Common myeloid progenitor, CD34-positive (primary cell): ENCODE measurements at regions not wholly inside any gene's neighbourhood (a gene's known extent, or its start where the extent isn't known, plus 50 kb on each side); places are given as distances from the start of the nearest gene placed in this dataset.

Experiments used
- CTCF ChIA-PET: fragments of 350-600 bp; sonication (Branson Sonifier 250); formaldehyde crosslinking; loops from one replicate; lab custom pipeline; 2021; ENCODE audit warnings: antibody characterized with exemption; lab: Charles Lee
- POLR2A ChIA-PET: fragments of 350-600 bp; sonication (Branson Sonifier 250); formaldehyde crosslinking; loops from one replicate; lab custom pipeline; 2021; ENCODE audit warnings: antibody characterized with exemption; lab: Charles Lee
- DNase-seq, 3 donors: peaks; one replicate each; pipeline versions ENCODE4 v3.0.0 to v3.0.0-alpha.2; 2013
- H3K27ac ChIP-seq, 2 experiments: 1 replicate in 1 of 2; 2 replicates in 1 of 2; pipeline ENCODE4 v1.7.0; 2013; ENCODE audit warnings: inconsistent platforms in 2 of 2, low read length in 2 of 2, mild to moderate bottlenecking in 2 of 2, low read depth in 1 of 2, moderate library complexity in 1 of 2; ENCODE audit not compliant: severe bottlenecking in 2 of 2, insufficient read depth in 1 of 2, poor library complexity in 1 of 2
- H3K27me3 ChIP-seq, 5 experiments: replicated peaks in 2 of 5; 1 replicate in 3 of 5; 2 replicates in 2 of 5; pipeline versions ENCODE4 v1.6.1 to v1.7.0; 2013; ENCODE audit warnings: low read length in 4 of 5, mild to moderate bottlenecking in 2 of 5, moderate library complexity in 2 of 5, inconsistent platforms in 1 of 5; ENCODE audit not compliant: insufficient read depth in 5 of 5, control insufficient read depth in 4 of 5
- H3K36me3 ChIP-seq, 4 experiments: 1 replicate in 2 of 4; 2 replicates in 2 of 4; pipeline versions ENCODE4 v1.6.1 to v1.7.0; 2013; ENCODE audit warnings: low read length in 3 of 4, control low read depth in 1 of 4, mild to moderate bottlenecking in 1 of 4; ENCODE audit not compliant: control insufficient read depth in 4 of 4, insufficient read depth in 4 of 4
- H3K4me1 ChIP-seq, 4 experiments: 1 replicate in 3 of 4; 2 replicates in 1 of 4; pipeline versions ENCODE4 v1.6.1 to v1.7.1; 2013; ENCODE audit warnings: low read length in 3 of 4, mild to moderate bottlenecking in 3 of 4, control low read depth in 1 of 4, inconsistent platforms in 1 of 4, moderate library complexity in 1 of 4; ENCODE audit not compliant: control insufficient read depth in 4 of 4, insufficient read depth in 4 of 4; ENCODE audit errors: control extremely low read depth in 1 of 4
- H3K4me3 ChIP-seq, 7 experiments: 1 replicate in 4 of 7; 2 replicates in 3 of 7; pipeline versions ENCODE4 v1.5.1 to v1.7.0; 2013; ENCODE audit warnings: mild to moderate bottlenecking in 7 of 7, low read length in 6 of 7, moderate library complexity in 6 of 7, inconsistent platforms in 2 of 7, low read depth in 2 of 7, control low read depth in 1 of 7; ENCODE audit not compliant: insufficient read depth in 4 of 7, control insufficient read depth in 1 of 7; ENCODE audit errors: extremely low read depth in 1 of 7
- H3K9me3 ChIP-seq, 5 experiments: 1 replicate in 4 of 5; 2 replicates in 1 of 5; pipeline versions ENCODE4 v1.6.1 to v1.7.1; 2013; ENCODE audit warnings: low read length in 4 of 5, mild to moderate bottlenecking in 2 of 5, inconsistent platforms in 1 of 5, low read depth in 1 of 5, moderate library complexity in 1 of 5; ENCODE audit not compliant: control insufficient read depth in 4 of 5, insufficient read depth in 2 of 5; ENCODE audit errors: control extremely low read depth in 1 of 5
- WGBS: methylation state at CpG from one replicate; pipeline ENCODE4 v1.1.5; 2013; ENCODE audit not compliant: insufficient coverage; 5-methylcytosine and 5-hydroxymethylcytosine counted together

DNA sequence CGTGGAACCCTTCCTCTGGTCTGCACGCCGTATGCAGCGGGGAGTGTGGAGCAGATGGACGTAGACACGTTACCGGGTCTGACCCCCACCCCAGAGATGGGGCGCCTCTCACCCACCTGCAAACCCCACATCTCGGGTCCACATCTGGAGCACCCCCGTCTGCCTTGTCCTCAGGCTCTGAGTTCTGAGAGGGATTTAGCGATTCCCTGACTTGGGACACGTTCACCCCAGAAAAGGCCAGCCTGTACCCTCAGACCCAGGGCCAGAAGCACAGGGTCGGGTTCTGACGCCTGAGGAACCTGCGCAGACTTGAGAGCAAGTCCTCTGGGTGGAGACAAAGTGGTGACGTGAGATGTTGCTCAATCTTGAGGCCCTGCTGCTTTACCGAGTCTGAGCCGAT is 1138.5 kb downstream of the BRD1 start:
- H3K27ac ChIP-seq: no peak overlapping the region
- peaks cover 0 to 2% (median 0%) of the 10 kb centered on the region in 5 experiments for H3K9me3 ChIP-seq
- no peaks in the 10 kb centered on the region for H3K4me1 ChIP-seq
- WGBS: 92% methylated on average over 13 of the region's 18 CpGs
- DNase-seq: no peak
- ChIA-PET POLR2A (no interaction called here), CTCF (interaction anchor here (1.1 kb wide), 1 partner anchor 22 kb away, joined by 3 read pairs; no protein-coding TSS in a partner anchor)
- H3K27me3 ChIP-seq: no peaks in the 10 kb centered on the region
- H3K4me3 ChIP-seq: no peak overlapping the region
- H3K36me3 ChIP-seq: no peaks in the 10 kb centered on the region

DNA sequence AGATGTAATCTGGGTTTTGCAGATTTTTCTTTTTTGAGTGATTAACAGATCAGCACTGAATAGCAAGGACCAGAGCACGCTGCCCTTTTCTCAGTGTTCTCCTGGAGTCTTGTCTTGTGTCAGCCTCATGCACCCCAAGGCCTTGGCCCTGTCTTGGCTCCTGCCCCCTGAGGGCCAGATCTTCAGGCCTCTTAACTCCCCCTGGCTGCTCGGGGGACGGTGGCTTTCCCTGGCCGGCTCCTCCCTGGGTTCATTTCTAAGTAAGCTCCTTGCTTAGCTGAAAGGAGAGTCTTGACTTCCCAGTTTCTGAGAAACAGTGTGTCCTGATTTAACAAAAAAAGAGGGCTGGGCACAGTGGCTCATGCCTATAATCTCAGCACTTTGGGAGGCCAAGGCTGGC is 1139.3 kb downstream of the BRD1 start:
- H3K4me3 ChIP-seq: no peak overlapping the region
- H3K4me1 ChIP-seq: no peaks in the 10 kb centered on the region
- peaks cover 0 to 5% (median 0%) of the 10 kb centered on the region in 5 experiments for H3K9me3 ChIP-seq
- no peak for DNase-seq
- WGBS: 90% methylated on average over 2 of the region's 4 CpGs
- POLR2A ChIA-PET: no interaction called here
- no peaks in the 10 kb centered on the region for H3K27me3 ChIP-seq
- H3K27ac ChIP-seq: no peak overlapping the region
- CTCF ChIA-PET: no interaction called here
- H3K36me3 ChIP-seq: no peaks in the 10 kb centered on the region

DNA sequence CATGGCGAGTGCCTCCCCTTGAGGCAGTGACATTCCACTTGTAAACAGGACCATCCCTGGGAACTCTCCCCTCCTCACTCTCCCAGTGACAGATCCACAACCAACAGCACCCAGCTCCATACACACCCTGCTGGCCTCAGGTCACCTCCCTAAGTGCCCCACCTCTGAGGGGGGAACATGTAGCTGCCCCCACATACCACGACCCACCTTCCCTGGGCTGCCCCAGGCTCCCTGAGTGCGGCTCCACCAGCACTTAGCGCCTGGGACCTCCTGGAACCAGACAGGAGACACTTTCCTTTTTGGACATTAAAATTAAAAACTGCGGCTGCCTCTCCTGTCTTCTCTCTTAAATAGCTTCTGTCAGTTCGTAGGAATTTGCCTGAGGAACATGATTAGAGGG is 1140.1 kb downstream of the BRD1 start:
- Histone ChIP-seq H3K36me3 (no peaks in the 10 kb centered on the region), H3K9me3 (peaks cover 0 to 5% (median 0%) of the 10 kb centered on the region in 5 experiments), H3K4me1 (no peaks in the 10 kb centered on the region), H3K27me3 (no peaks in the 10 kb centered on the region), H3K27ac (no peak overlapping the region), H3K4me3 (no peak overlapping the region)
- no peak for DNase-seq
- POLR2A ChIA-PET: no interaction called here
- WGBS: 100% methylated on average over 2 of the region's 6 CpGs
- CTCF ChIA-PET: no interaction called here

DNA sequence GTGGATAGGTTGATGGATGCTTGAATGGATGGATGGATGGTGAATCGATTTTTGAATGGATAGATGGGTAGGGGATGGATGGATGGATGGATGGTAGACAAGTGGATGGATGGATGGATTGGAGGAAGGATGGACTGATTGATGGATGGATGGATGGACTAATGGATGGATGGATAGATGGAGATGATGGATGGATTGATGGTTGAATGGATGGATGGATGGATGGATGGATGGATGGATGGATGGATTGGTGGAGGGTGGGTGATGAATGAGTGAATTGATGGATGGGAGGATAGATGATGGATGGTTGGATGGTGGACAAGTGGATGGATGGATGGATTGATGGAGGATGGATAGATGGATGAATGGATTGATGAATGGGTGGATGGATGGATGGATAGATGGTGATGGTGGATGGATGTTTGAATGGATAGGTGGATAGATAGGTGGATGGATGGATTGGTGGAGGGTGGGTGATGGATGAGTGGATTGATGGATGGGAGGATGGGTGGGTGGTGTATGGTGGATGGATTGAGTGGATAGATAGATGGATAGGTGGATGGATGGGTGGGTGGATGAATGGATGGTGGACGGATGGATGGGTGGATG is 1140.9 kb downstream of the BRD1 start:
- POLR2A ChIA-PET: no interaction called here
- Histone ChIP-seq H3K4me3 (no peak overlapping the region), H3K4me1 (no peaks in the 10 kb centered on the region), H3K27ac (no peak overlapping the region), H3K27me3 (no peaks in the 10 kb centered on the region), H3K9me3 (peaks cover 0 to 5% (median 0%) of the 10 kb centered on the region in 5 experiments), H3K36me3 (no peaks in the 10 kb centered on the region)
- CTCF ChIA-PET: no interaction called here
- DNase-seq: no peak
- 94% methylated on average over 2 of the region's 2 CpGs for WGBS

DNA sequence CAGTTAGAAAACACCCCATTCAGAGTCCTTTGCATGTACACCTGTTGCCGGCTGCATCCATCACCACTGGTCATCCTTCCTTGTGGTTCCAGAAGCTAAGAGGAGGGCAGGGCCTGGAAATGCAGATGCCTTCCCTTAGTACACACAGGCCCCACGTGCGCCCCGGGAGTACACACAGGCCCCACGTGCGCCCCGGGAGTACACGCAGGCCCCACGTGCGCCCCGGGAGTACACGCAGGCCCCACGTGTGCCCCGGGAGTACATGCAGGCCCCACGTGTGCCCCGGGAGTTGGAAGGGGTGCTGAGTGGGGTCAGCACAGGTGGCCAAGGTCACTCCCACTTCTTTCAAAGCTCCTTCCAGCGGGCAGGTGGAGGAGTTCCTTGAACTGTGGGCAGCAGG is 1141.9 kb downstream of the BRD1 start:
- DNase-seq: no peak
- POLR2A ChIA-PET: no interaction called here
- Histone ChIP-seq H3K27ac (no peak overlapping the region), H3K4me3 (no peak overlapping the region), H3K27me3 (no peaks in the 10 kb centered on the region), H3K4me1 (no peaks in the 10 kb centered on the region), H3K36me3 (no peaks in the 10 kb centered on the region), H3K9me3 (peaks cover 0 to 5% (median 0%) of the 10 kb centered on the region in 5 experiments)
- CTCF ChIA-PET: no interaction called here
- WGBS: 96% methylated on average over 16 of the region's 17 CpGs

DNA sequence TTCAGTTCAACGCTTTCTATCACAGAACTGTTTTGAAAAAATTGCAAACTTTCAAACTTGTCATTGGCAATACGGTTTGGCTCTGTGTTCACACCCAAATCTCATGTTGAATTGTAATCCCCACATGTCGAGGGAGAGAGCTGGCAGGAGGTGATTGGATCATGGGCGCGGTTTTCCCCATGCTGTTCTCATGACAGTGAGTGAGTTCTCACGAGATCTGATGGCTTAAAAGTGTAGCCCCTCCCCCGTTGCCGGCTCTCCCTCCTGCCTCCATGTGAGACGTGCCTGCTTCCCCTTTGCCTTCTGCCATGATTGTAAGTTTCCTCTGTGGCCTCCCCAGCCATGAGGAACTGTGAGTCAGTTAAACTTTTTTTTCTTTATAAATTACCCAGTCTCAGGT is 1144.0 kb downstream of the BRD1 start:
- Histone ChIP-seq H3K36me3 (no peaks in the 10 kb centered on the region), H3K9me3 (peaks cover 0 to 5% (median 0%) of the 10 kb centered on the region in 5 experiments), H3K4me1 (no peaks in the 10 kb centered on the region), H3K27ac (no peak overlapping the region), H3K4me3 (no peak overlapping the region), H3K27me3 (no peaks in the 10 kb centered on the region)
- 81% methylated on average over 9 of the region's 9 CpGs for WGBS
- ChIA-PET CTCF (no interaction called here), POLR2A (no interaction called here)
- no peak for DNase-seq

DNA sequence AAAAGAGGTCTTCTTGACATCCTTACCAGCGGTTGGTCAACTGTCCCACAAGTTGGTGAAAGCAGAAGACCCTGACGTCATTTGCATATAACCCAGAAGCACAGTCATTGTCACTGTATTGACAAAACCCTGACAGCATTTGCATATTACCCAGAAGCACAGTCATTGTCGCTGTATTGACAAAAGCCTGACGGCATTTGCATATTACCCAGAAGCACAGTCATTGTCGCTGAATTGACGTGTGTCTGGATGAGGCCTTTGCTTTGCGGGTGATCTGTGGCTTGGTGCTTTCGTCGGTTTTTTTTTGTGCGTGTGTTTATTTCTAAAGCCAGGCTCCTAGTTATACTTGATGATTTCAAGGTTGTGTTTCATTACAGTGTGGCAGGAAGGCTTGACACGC is 1145.2 kb downstream of the BRD1 start:
- POLR2A ChIA-PET: no interaction called here
- Histone ChIP-seq H3K4me1 (no peaks in the 10 kb centered on the region), H3K4me3 (no peak overlapping the region), H3K27me3 (no peaks in the 10 kb centered on the region), H3K9me3 (peaks cover 0 to 5% (median 0%) of the 10 kb centered on the region in 5 experiments), H3K36me3 (no peaks in the 10 kb centered on the region), H3K27ac (no peak overlapping the region)
- CTCF ChIA-PET: no interaction called here
- no peak for DNase-seq
- 98% methylated on average over 10 of the region's 11 CpGs for WGBS
